Ishikawa (cell line): ENCODE measurements at regions not wholly inside any gene's neighbourhood (a gene's known extent, or its start where the extent isn't known, plus 50 kb on each side); places are given as distances from the start of the nearest gene placed in this dataset.

Source experiments
- CEBPB ChIP-seq: IDR thresholded peaks from 2 replicates; pipeline ENCODE4 v1.6.1; 2012
- CREB1 ChIP-seq: IDR thresholded peaks from 2 replicates; pipeline ENCODE4 v1.6.1; 2012; ENCODE audit warnings: low read depth
- EGR1 ChIP-seq: IDR thresholded peaks from 2 replicates; pipeline ENCODE4 v1.6.1; 2012
- EP300 ChIP-seq: IDR thresholded peaks from 2 replicates; pipeline ENCODE4 v1.6.1; 2012; ENCODE audit warnings: borderline replicate concordance
- FOXM1 ChIP-seq: IDR thresholded peaks from 2 replicates; pipeline ENCODE4 v1.6.1; 2012; ENCODE audit warnings: low read depth, borderline replicate concordance
- NFIC ChIP-seq: IDR thresholded peaks from 2 replicates; pipeline ENCODE4 v1.6.1; 2012
- RAD21 ChIP-seq: IDR thresholded peaks from 2 replicates; pipeline ENCODE4 v1.6.1; 2012; ENCODE audit warnings: low read depth
- TAF1 ChIP-seq: IDR thresholded peaks from 2 replicates; pipeline ENCODE4 v1.6.1; 2012; ENCODE audit warnings: low read depth, mild to moderate bottlenecking
- TCF12 ChIP-seq: IDR thresholded peaks from 2 replicates; pipeline ENCODE4 v1.6.1; 2012; ENCODE audit warnings: low read depth
- TEAD4 ChIP-seq: IDR thresholded peaks from 2 replicates; pipeline ENCODE4 v1.6.1; 2012
- YY1 ChIP-seq: IDR thresholded peaks from 2 replicates; pipeline ENCODE4 v1.6.1; 2012; ENCODE audit warnings: low read depth
- ZBTB7A ChIP-seq: IDR thresholded peaks from 2 replicates; pipeline ENCODE4 v1.6.1; 2012; ENCODE audit warnings: low read depth
- TF ChIP-seq, protein P1 (sequence below): IDR thresholded peaks from 2 replicates; pipeline ENCODE4 v1.6.1; 2012; ENCODE audit warnings: low read depth, mild to moderate bottlenecking
- TF ChIP-seq, protein P2 (sequence below): IDR thresholded peaks from 2 replicates; pipeline ENCODE4 v1.6.1; 2012
- TF ChIP-seq, protein P3 (sequence below): IDR thresholded peaks from 2 replicates; pipeline ENCODE4 v1.6.1; 2012

DNA sequence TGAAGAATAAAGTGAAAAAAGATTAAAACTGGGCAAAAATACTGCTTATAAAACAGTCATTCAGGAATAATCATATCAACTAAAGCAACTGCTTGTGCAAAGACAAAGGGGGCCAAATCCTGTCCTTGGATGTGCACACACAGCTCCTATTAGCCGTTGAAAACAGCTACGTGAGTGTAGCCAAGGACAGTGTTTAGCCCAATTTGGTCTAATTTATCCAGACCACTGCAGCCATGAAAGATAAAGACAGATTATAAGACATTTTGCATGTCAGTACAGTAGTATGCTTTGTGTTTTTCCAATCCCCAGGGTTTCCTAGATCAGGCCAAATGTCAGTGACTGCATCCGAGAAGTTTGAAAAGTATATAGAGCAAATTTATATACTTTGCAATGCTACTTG is 146.3 kb upstream of the PKN2 start:
- TF ChIP-seq CEBPB (no peak), TEAD4 (no peak), TAF1 (no peak), EP300 (no peak), FOXM1 (no peak), TCF12 (no peak), NFIC (no peak), YY1 (no peak), RAD21 (no peak), ZBTB7A (no peak), EGR1 (no peak), CREB1 (no peak)
- TF ChIP-seq, protein P1, sequence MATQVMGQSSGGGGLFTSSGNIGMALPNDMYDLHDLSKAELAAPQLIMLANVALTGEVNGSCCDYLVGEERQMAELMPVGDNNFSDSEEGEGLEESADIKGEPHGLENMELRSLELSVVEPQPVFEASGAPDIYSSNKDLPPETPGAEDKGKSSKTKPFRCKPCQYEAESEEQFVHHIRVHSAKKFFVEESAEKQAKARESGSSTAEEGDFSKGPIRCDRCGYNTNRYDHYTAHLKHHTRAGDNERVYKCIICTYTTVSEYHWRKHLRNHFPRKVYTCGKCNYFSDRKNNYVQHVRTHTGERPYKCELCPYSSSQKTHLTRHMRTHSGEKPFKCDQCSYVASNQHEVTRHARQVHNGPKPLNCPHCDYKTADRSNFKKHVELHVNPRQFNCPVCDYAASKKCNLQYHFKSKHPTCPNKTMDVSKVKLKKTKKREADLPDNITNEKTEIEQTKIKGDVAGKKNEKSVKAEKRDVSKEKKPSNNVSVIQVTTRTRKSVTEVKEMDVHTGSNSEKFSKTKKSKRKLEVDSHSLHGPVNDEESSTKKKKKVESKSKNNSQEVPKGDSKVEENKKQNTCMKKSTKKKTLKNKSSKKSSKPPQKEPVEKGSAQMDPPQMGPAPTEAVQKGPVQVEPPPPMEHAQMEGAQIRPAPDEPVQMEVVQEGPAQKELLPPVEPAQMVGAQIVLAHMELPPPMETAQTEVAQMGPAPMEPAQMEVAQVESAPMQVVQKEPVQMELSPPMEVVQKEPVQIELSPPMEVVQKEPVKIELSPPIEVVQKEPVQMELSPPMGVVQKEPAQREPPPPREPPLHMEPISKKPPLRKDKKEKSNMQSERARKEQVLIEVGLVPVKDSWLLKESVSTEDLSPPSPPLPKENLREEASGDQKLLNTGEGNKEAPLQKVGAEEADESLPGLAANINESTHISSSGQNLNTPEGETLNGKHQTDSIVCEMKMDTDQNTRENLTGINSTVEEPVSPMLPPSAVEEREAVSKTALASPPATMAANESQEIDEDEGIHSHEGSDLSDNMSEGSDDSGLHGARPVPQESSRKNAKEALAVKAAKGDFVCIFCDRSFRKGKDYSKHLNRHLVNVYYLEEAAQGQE: no peak
- TF ChIP-seq, protein P2, sequence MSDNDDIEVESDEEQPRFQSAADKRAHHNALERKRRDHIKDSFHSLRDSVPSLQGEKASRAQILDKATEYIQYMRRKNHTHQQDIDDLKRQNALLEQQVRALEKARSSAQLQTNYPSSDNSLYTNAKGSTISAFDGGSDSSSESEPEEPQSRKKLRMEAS: no peak
- TF ChIP-seq, protein P3, sequence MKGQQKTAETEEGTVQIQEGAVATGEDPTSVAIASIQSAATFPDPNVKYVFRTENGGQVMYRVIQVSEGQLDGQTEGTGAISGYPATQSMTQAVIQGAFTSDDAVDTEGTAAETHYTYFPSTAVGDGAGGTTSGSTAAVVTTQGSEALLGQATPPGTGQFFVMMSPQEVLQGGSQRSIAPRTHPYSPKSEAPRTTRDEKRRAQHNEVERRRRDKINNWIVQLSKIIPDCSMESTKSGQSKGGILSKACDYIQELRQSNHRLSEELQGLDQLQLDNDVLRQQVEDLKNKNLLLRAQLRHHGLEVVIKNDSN: no peak

DNA sequence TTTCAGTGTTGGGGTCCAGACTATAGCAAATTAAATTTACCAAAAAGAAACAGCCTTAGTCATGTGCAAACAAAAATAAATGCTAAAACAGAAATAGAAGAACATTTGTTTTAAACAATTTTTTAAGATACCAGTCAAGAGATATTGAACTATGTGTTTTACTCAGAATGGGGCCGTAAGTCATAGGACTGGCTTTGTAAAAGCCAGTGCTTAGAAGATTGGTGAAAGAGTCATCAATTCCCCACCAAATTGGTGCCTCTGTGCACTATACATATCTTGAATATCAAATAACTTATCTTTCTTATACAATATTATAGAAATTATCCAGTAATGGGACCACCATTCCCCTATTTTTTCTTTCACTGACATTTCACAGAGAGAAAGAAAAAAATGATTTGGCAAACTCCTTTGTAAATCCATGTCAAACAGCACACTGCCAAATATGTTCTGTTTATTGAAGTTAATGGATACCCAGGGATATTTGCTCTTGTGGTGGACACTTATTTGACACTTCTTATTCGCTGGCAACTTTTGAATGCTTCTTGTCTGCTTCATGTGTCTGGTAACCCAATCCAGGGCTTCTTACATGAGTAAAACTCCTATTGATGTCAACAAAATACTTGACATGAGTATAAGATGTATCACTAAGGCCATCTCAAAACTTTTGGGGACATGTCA is 145.7 kb upstream of the PKN2 start:
- TF ChIP-seq RAD21 (no peak), ZBTB7A (no peak), CEBPB (no peak), YY1 (no peak), NFIC (no peak), EP300 (no peak), TAF1 (no peak)
- TF ChIP-seq, protein P2: no peak

DNA sequence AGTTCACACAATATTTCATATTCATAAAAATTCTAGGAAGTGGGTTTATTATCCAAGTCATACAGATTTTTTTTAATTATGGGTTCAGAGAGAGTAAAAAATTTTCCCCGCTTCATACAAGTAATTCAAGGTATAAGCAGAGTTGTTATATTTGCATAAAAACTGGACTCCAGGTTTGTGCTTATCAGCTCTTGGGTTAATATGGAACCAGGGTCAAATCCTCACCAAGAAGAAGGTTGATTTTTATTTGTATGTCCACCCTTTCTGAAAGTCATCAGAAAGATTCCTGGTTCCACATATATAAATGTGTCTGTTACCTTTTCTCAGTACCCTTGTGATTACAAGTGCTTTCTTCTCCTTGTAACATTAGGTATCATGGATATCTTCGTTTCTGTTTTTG is 143.8 kb upstream of the PKN2 start:
- TF ChIP-seq TEAD4 (no peak), TAF1 (no peak), YY1 (no peak), RAD21 (no peak), CEBPB (no peak), EP300 (no peak), ZBTB7A (no peak), TCF12 (no peak)
- TF ChIP-seq, protein P1: no peak
- TF ChIP-seq, protein P2: no peak

DNA sequence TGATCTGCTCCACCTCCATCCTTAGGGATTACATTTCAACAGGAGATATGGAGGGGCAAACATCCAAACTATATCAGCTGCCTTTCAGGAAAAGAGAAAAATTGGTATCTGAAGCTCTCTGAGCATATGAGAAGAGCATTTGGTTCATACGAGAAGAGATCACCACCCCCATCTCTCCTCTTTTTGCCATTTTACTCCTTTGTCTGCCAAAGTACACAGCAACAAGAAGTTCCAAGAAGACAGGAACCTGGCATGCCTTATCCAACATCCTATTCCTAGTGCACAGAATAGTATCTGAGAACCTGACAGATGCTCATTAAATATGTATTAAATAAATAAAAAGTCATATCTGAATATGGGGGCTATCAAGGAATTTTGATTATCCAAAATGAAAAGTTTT is 142.5 kb upstream of the PKN2 start:
- TF ChIP-seq CEBPB (no peak), CREB1 (no peak), ZBTB7A (no peak)

DNA sequence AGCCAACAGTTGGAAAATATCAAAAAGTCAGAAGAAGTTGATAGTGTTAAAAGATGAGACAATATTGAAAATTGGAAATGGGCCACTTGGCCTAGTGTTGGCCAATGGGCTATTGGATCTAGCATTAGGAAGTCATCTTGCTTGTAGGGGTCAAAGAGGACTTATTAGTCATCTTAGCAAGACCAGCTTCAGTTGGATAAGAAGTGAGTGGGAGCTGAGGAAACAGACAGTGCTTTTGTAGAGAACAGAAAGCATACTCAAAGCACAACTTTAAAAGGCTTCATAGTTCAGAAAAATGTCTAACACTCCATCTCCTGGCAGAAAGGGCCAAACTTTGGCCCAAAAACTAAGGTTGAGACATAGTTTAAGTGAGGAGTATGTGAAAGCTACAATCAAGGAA is 139.9 kb upstream of the PKN2 start:
- TF ChIP-seq CREB1: no peak
- TF ChIP-seq EP300: no peak
- TF ChIP-seq, protein P2: no peak
- no peak for TF ChIP-seq NFIC

DNA sequence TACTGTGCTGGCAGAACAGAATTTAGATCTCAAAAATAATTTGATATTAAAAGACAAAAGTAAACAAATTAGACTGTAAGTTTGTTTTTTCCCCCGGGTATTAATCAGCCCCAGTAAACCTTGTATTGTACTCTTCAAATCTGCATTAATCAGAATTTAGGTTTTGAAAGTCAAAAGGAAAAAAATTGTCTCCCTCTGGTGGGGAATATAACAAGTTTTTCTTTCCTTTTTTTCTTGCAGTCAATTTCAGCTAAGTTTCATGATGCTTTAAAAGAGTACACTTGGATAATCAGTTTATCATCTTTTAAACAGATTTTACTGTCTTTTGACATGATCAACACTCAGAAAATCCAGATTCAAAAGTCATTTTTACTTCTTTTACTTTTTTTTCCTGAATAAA is 134.5 kb upstream of the PKN2 start:
- TF ChIP-seq EP300: no peak

DNA sequence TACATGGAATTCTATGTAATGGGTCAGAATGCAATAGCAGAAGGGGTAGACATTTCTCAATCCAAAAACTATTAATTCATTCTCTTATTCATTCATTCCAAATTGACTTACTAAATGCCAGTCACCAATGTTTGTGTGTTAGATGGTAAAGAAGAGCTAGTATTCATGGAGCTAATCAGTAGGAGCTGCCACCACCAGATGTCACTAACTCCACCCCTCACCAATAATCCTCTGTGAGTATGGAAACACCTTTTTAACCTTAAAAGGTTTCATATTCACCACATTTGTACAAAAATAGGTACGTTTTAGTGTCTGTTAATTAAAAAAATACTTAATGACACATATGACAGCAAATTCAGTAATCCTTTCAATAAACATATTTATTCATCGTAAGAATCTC is 131.8 kb upstream of the PKN2 start:
- no peak for TF ChIP-seq NFIC
- TF ChIP-seq EGR1: no peak
- TF ChIP-seq, protein P3: no peak
- TF ChIP-seq TAF1: no peak
- no peak for TF ChIP-seq CEBPB
- no peak for TF ChIP-seq CREB1
- TF ChIP-seq TCF12: no peak
- TF ChIP-seq, protein P1: no peak
- TF ChIP-seq YY1: no peak
- TF ChIP-seq, protein P2: no peak
- no peak for TF ChIP-seq TEAD4
- no peak for TF ChIP-seq ZBTB7A
- TF ChIP-seq FOXM1: no peak
- no peak; the same call in 1 of the 2 replicates for TF ChIP-seq RAD21
- no peak for TF ChIP-seq EP300
